GM10248 (cell line): ENCODE measurements at regions not wholly inside any gene's neighbourhood (a gene's known extent, or its start where the extent isn't known, plus 50 kb on each side); places are given as distances from the start of the nearest gene placed in this dataset.

Experiments used
- CTCF ChIA-PET: fragments of 300-600 bp; sonication (Branson Sonifier 250); formaldehyde crosslinking; extraction: SDS; loops from one replicate; lab custom pipeline; 2021; ENCODE audit warnings: antibody characterized with exemption; lab: Yijun Ruan, JAX
- POLR2A ChIA-PET: fragments of 350-650 bp; sonication (Branson Sonifier 250); formaldehyde crosslinking; extraction: SDS; loops from one replicate; lab custom pipeline; 2020; ENCODE audit warnings: antibody characterized with exemption; lab: Yijun Ruan, JAX
- DNase-seq: peaks from one replicate; pipeline ENCODE4 v3.0.0; 2012; ENCODE audit errors: extremely low spot score
- TF ChIP-seq, protein P1 (sequence below): IDR thresholded peaks from 2 replicates; pipeline ENCODE4 v1.5.1; 2012; ENCODE audit warnings: mild to moderate bottlenecking, low read depth; ENCODE audit errors: extremely low read depth, missing control alignments, control extremely low read depth

DNA sequence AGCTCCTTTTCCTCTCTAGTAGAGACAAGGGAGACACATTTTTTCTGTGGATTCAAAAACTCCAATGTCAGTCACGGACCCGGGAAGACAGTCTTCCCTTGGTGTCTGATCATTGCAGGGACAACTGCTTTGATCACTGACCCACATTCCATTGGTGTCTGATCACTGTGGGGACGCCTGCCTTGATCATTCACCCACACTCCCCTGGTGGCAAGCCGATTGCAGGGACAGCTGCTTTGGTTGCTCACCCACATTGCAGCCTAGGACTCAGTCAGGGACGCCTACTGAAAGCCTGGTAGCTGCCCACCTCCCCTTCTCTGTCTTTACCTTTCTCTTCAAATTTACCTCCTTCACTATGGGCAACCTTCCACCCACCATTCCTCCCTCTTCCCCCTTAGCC is 206.6 kb upstream of the DUSP10 start:
- ChIA-PET POLR2A (no interaction called here), CTCF (interaction anchor here (1.9 kb wide), 1 partner anchor 9 kb away, joined by 4 read pairs; no protein-coding TSS in a partner anchor)
- TF ChIP-seq, protein P1, sequence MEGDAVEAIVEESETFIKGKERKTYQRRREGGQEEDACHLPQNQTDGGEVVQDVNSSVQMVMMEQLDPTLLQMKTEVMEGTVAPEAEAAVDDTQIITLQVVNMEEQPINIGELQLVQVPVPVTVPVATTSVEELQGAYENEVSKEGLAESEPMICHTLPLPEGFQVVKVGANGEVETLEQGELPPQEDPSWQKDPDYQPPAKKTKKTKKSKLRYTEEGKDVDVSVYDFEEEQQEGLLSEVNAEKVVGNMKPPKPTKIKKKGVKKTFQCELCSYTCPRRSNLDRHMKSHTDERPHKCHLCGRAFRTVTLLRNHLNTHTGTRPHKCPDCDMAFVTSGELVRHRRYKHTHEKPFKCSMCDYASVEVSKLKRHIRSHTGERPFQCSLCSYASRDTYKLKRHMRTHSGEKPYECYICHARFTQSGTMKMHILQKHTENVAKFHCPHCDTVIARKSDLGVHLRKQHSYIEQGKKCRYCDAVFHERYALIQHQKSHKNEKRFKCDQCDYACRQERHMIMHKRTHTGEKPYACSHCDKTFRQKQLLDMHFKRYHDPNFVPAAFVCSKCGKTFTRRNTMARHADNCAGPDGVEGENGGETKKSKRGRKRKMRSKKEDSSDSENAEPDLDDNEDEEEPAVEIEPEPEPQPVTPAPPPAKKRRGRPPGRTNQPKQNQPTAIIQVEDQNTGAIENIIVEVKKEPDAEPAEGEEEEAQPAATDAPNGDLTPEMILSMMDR, result no peak
- no peak for DNase-seq

DNA sequence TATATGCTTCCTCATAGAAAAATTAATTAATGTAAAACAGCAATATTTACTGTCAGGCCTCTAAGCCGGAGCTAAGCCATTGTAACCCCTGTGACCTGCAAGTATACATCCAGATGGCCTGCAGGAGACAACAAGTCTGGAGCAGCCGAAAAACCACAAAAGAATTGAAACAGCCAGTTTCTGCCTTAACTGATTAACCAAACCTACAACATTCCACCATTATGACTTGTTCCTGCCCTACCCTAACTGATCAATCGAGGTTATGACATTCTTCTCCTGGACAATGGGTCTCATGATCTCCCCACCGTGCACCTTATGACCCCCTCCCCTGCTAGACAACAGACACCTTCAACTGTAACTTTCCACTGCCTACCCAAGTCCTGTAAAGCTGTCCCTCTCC is 205.8 kb upstream of the DUSP10 start:
- TF ChIP-seq, protein P1, result no peak
- POLR2A ChIA-PET, result no interaction called here
- DNase-seq, result no peak
- CTCF ChIA-PET, result no interaction called here

DNA sequence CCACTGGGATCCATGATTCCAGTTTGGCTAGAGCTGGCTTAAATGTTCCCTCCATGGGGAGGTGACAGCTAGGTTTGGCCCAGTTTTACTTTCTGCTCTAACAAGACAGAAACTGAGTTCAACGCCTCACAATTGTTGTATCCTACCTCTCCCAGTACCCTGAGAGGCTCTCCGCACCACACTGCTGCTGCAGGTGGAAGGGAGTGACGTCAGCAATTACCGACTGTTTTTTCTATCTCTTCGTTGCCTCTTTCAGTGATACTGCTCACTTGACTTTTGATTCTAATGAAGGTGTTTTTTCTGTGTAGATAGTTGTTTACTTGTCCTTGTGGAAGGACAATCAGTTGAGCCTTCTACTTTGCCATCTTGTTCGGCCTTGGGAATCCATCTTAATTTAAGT is 204.9 kb upstream of the DUSP10 start:
- CTCF ChIA-PET, result no interaction called here

DNA sequence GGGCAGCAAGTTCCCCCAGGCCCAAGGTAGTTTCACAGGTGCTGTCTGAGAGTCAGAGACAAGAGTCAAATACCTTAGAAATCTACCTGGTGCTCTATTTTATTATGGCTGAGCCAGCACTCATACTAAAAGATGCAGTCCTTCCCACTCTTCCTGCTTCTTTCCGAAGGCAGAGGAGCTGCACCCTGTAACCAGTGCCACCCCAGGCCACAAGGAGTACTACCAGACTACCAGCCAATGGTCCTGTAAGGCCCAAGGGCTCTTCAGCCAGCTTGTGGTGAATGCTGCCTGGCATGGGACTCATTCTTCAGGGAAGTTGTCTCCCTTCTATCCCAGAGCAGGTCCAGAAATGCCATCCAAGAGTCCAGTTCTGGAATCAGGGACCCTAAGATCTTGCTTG is 203.8 kb upstream of the DUSP10 start:
- ChIA-PET POLR2A (no interaction called here), CTCF (no interaction called here)
- DNase-seq, result no peak
- TF ChIP-seq, protein P1, result no peak

More for the DNA sequence above, 204.9 kb upstream of the DUSP10 start:
- TF ChIP-seq, protein P1, result no peak
- POLR2A ChIA-PET, result no interaction called here
- no peak for DNase-seq

DNA sequence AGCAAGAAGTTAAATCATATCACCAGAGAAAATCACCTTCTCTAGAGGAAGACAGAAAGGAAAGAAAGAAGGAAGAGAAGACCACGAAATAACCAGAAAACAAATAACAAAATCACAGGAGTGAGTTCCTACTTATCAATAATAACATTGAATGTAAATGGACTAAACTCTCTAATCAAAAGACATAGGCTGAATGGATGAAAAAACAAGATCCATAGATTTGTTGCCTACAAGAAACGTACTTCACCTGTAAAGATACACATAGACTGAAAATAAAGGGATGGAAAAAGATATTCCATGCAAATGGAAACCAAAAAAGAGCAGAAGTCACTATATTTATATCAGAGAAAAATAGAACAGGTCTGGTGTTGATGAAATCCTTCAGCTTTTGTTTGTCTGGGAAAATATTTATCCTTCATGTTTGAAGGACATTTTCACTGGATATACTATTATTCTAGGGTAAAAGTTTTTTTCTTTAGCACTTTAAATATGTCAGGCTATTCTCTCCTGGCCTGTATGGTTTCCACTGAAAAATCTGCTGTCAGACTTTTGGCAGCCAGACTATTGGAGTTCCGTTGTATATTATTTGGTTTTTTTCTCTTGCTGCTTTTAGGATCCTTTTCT is 202.5 kb upstream of the DUSP10 start:
- TF ChIP-seq, protein P1, result no peak
- POLR2A ChIA-PET, result no interaction called here
- no peak for DNase-seq
- CTCF ChIA-PET, result no interaction called here

DNA sequence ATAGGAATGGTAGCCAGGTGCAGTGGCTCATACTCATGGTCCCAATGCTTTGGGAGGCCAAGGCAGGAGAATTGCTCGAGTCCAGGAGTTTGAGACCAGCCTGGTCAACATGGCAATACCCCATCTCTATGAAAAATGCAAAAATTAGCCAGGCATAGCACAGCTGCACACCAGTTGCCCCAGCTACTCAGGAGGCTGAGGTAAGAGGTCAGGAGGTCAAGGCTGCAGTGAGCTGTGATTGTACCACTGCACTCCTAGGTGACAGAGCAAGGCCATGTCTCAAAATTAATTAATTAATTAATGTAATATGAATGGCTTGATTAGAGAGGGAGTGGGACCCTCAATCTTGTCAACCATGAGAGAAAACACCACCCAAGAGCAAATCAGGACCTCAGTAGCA is 198.7 kb upstream of the DUSP10 start:
- POLR2A ChIA-PET, result no interaction called here
- DNase-seq, result no peak
- CTCF ChIA-PET, result no interaction called here
- TF ChIP-seq, protein P1, result no peak
